Lung (tissue), 11 donors: ENCODE measurements at regions not wholly inside any gene's neighbourhood (a gene's known extent, or its start where the extent isn't known, plus 50 kb on each side); places are given as distances from the start of the nearest gene placed in this dataset.

Experiments
- ATAC-seq: fragments of 200-7000 bp; cut with Tn5 transposase; one replicate; pipeline ENCODE4 v1.9.1; 2020; ENCODE audit warnings: moderate number of reproducible peaks; ENCODE audit not compliant: insufficient read depth, low FRiP score
- DNase-seq, 3 donors: peaks; one replicate each; pipeline ENCODE4 v3.0.0-alpha.2; 2013 to 2017
- H3K27ac ChIP-seq, 2 donors: one replicate each; pipeline ENCODE4 v1.5.1; 2013; ENCODE audit warnings: mild to moderate bottlenecking in 2 of 2, moderate library complexity in 2 of 2, control low read depth in 1 of 2, inconsistent platforms in 1 of 2, low read depth in 1 of 2, low read length in 1 of 2
- H3K27me3 ChIP-seq, 3 donors: one replicate each; pipeline ENCODE4 v1.5.1; 2013; ENCODE audit warnings: low read length in 2 of 3; ENCODE audit not compliant: control insufficient read depth in 3 of 3, insufficient read depth in 3 of 3
- H3K36me3 ChIP-seq, 4 donors: one replicate each; pipeline ENCODE4 v1.5.1; 2013; ENCODE audit warnings: low read length in 4 of 4, mild to moderate bottlenecking in 1 of 4, moderate library complexity in 1 of 4; ENCODE audit not compliant: control insufficient read depth in 4 of 4, insufficient read depth in 4 of 4
- H3K4me1 ChIP-seq, 5 donors: one replicate each; pipeline ENCODE4 v1.5.1; 2013; ENCODE audit warnings: low read length in 5 of 5, mild to moderate bottlenecking in 2 of 5, moderate library complexity in 1 of 5; ENCODE audit not compliant: control insufficient read depth in 5 of 5, insufficient read depth in 5 of 5
- H3K4me3 ChIP-seq: one replicate; pipeline ENCODE4 v1.5.1; 2013; ENCODE audit warnings: mild to moderate bottlenecking, control low read depth, moderate library complexity
- H3K9ac ChIP-seq, 2 donors: one replicate each; pipeline ENCODE4 v1.5.1; 2013; ENCODE audit warnings: low read length in 2 of 2, control low read depth in 1 of 2; ENCODE audit not compliant: insufficient read depth in 1 of 2
- H3K9me3 ChIP-seq, 4 donors: one replicate each; pipeline ENCODE4 v1.5.1; 2013; ENCODE audit warnings: low read length in 3 of 4, mild to moderate bottlenecking in 1 of 4, moderate library complexity in 1 of 4; ENCODE audit not compliant: control insufficient read depth in 4 of 4, insufficient read depth in 3 of 4
- CTCF ChIP-seq: IDR thresholded peaks from 2 replicates; pipeline ENCODE4 v1.5.1; 2012; ENCODE audit warnings: mild to moderate bottlenecking; ENCODE audit errors: control extremely low read depth, extremely low read depth
- WGBS, 2 donors: extraction: QIAGEN DNeasy Blood & Tissue Kit; methylation state at CpG; one replicate each; pipeline ENCODE4 v1.1.7; 2013; 5-methylcytosine and 5-hydroxymethylcytosine counted together
- donor health status: control.
- donor health status: control.
- donor health status: Bipolar disorder and iron deficiency.
- donor health status: healthy.
- donor health status: DM: yes; HTN: yes; CAD: no.

- Histone ChIP-seq H3K36me3 (peaks cover 0 to 10% (median 0%) of the 10 kb centered on the region in 4 donors), H3K4me3 (no peak overlapping the region), H3K27ac (no peak overlapping the region), H3K4me1 (peaks cover 0 to 11% (median 0%) of the 10 kb centered on the region in 5 donors), H3K9me3 (peaks cover 0 to 2% (median 0%) of the 10 kb centered on the region in 4 donors), H3K9ac (no peak overlapping the region), H3K27me3 (no peaks in the 10 kb centered on the region)
- no peak for TF ChIP-seq CTCF
- DNase-seq (no peak), ATAC-seq (no peak)
- WGBS, 2 donors: 64 to 83% methylated on average over 9 of the region's 9 CpGs
These were observed 467.8 kb downstream of the LMO4 start for GRCh38 chr1:87796471-87796901.

GRCh38 chr1:87799451-87799850, 470.8 kb downstream of the LMO4 start:
- H3K4me1 ChIP-seq: peaks cover 0 to 11% (median 0%) of the 10 kb centered on the region in 5 donors
- H3K4me3 ChIP-seq: no peak overlapping the region
- H3K9ac ChIP-seq: no peak overlapping the region
- H3K27me3 ChIP-seq: no peaks in the 10 kb centered on the region
- no peak for TF ChIP-seq CTCF
- H3K27ac ChIP-seq: no peak overlapping the region
- DNase-seq: no peak
- H3K36me3 ChIP-seq: peaks cover 0 to 14% (median 0%) of the 10 kb centered on the region in 4 donors
- no peak for ATAC-seq
- H3K9me3 ChIP-seq: peaks cover 0 to 2% (median 0%) of the 10 kb centered on the region in 4 donors
- WGBS, 2 donors: 85 to 92% methylated on average over 7 of the region's 7 CpGs

GRCh38 chr1:87800006-87800405, 471.3 kb downstream of the LMO4 start:
- ATAC-seq: no peak
- Histone ChIP-seq H3K4me3 (no peak overlapping the region), H3K9me3 (peaks cover 0 to 2% (median 0%) of the 10 kb centered on the region in 4 donors), H3K27ac (no peak overlapping the region), H3K4me1 (peaks cover 0 to 11% (median 0%) of the 10 kb centered on the region in 5 donors), H3K27me3 (no peaks in the 10 kb centered on the region), H3K36me3 (peaks cover 0 to 14% (median 0%) of the 10 kb centered on the region in 4 donors), H3K9ac (no peak overlapping the region)
- no peak for TF ChIP-seq CTCF
- DNase-seq: no peak

- no peak overlapping the region for H3K27ac ChIP-seq
- H3K27me3 ChIP-seq: no peaks in the 10 kb centered on the region
- H3K9ac ChIP-seq: no peak overlapping the region
- TF ChIP-seq CTCF: no peak
- no peak for ATAC-seq
- peaks cover 0 to 14% (median 0%) of the 10 kb centered on the region in 5 donors for H3K4me1 ChIP-seq
- H3K9me3 ChIP-seq: peaks cover 0 to 2% (median 0%) of the 10 kb centered on the region in 4 donors
- H3K4me3 ChIP-seq: no peak overlapping the region
- DNase-seq: no peak
- H3K36me3 ChIP-seq: peaks cover 0 to 14% (median 0%) of the 10 kb centered on the region in 4 donors
These were observed 474.7 kb downstream of the LMO4 start for GRCh38 chr1:87803375-87803774.
